ENCODE measurements at regions not wholly inside any gene's neighbourhood (a gene's known extent, or its start where the extent isn't known, plus 50 kb on each side); places are given as distances from the start of the nearest gene placed in this dataset.

GRCh38 chr3:40653878-40654277 is 129.1 kb downstream of the ZNF621 start:
- H3K9me3 Mint-ChIP-seq: peaks cover 0 to 3% of the 10 kb centered on the region in 2 donors
- no peaks in the 10 kb centered on the region for H3K36me3 Mint-ChIP-seq
- Histone ChIP-seq H3K36me3 (ENCODE audit: control insufficient read depth, insufficient read depth, low read length) (no peaks in the 10 kb centered on the region), H3K9me3 (ENCODE audit: control insufficient read depth, insufficient read depth, low read length) (no peaks in the 10 kb centered on the region), H3K4me1 (ENCODE audit: control insufficient read depth, insufficient read depth, low read length) (no peaks in the 10 kb centered on the region), H3K27ac (ENCODE audit: low read length) (no peak overlapping the region), H3K27me3 (ENCODE audit: control insufficient read depth, insufficient read depth, low read length) (no peaks in the 10 kb centered on the region), H3K4me3 (ENCODE audit: low read length) (no peak overlapping the region)
- ATAC-seq (no peak), DNase-seq (no peak)
- H3K27me3 Mint-ChIP-seq (ENCODE audit: low read depth in 2 of 2): peaks cover 7 to 14% of the 10 kb centered on the region in 2 donors
- H3K27ac Mint-ChIP-seq: no peak overlapping the region
- TF ChIP-seq CTCF (IDR thresholded peaks at IDR 0.05): no peak
- intact Hi-C loops (cut with micrococcal nuclease): no loop called here
- no peak overlapping the region for H3K4me3 Mint-ChIP-seq
- WGBS (ENCODE audit: insufficient coverage): 90% methylated on average over 3 of the region's 3 CpGs
- no peaks in the 10 kb centered on the region for H3K4me1 Mint-ChIP-seq

DNA sequence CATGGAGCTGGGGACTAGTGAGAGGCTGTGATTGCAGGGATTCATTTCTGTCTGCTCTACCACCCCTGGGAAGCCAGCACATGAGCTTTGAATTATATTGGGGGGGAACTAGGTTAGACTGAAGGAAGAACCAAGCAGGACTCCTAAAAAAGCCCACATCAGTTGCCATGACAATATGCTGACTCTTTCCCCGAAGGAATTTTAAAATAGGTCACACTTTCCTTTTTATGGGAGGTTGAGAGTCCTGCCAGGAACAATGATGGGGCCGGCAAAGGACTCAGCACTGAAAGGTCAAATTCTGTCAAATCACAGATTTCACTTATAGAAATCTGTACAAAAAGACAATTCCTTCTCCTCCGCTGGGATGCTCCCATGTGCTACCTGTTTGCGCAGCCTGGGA is 130.8 kb downstream of the ZNF621 start:
- intact Hi-C loops (cut with micrococcal nuclease): no loop called here
- no peak overlapping the region for H3K27ac Mint-ChIP-seq

GRCh38 chr3:40657623-40658022 is 132.9 kb downstream of the ZNF621 start:
- no peak for ATAC-seq
- H3K36me3 ChIP-seq (ENCODE audit: control insufficient read depth, insufficient read depth, low read length): no peaks in the 10 kb centered on the region
- WGBS (ENCODE audit: insufficient coverage): 94% methylated on average over 3 of the region's 3 CpGs
- Mint-ChIP-seq H3K4me3 (no peak overlapping the region), H3K36me3 (no peaks in the 10 kb centered on the region), H3K4me1 (no peaks in the 10 kb centered on the region), H3K9me3 (peaks cover 0 to 3% of the 10 kb centered on the region in 2 donors), H3K27ac (no peak overlapping the region), H3K27me3 (ENCODE audit: low read depth in 2 of 2) (peaks cover 11 to 14% of the 10 kb centered on the region in 2 donors)
- H3K9me3 ChIP-seq (ENCODE audit: control insufficient read depth, insufficient read depth, low read length): no peaks in the 10 kb centered on the region
- DNase-seq: no peak
- H3K27ac ChIP-seq (ENCODE audit: low read length): no peak overlapping the region
- no peak overlapping the region for H3K4me3 ChIP-seq (ENCODE audit: low read length)
- no peak for TF ChIP-seq CTCF (IDR thresholded peaks at IDR 0.05)
- no peaks in the 10 kb centered on the region for H3K4me1 ChIP-seq (ENCODE audit: control insufficient read depth, insufficient read depth, low read length)
- intact Hi-C loops (cut with micrococcal nuclease): no loop called here
- no peaks in the 10 kb centered on the region for H3K27me3 ChIP-seq (ENCODE audit: control insufficient read depth, insufficient read depth, low read length)

More for the DNA sequence above, 130.8 kb downstream of the ZNF621 start:
- WGBS (ENCODE audit: insufficient coverage): 92% methylated on average over 3 of the region's 4 CpGs
- Mint-ChIP-seq H3K27me3 (ENCODE audit: low read depth in 2 of 2) (peaks cover 7 to 14% of the 10 kb centered on the region in 2 donors), H3K4me3 (no peak overlapping the region), H3K36me3 (no peaks in the 10 kb centered on the region), H3K4me1 (no peaks in the 10 kb centered on the region), H3K9me3 (peaks cover 0 to 3% of the 10 kb centered on the region in 2 donors)
- ATAC-seq (no peak), DNase-seq (no peak)
- no peak for TF ChIP-seq CTCF (IDR thresholded peaks at IDR 0.05)
- H3K27me3 ChIP-seq (ENCODE audit: control insufficient read depth, insufficient read depth, low read length): no peaks in the 10 kb centered on the region
- H3K9me3 ChIP-seq (ENCODE audit: control insufficient read depth, insufficient read depth, low read length): no peaks in the 10 kb centered on the region
- no peaks in the 10 kb centered on the region for H3K36me3 ChIP-seq (ENCODE audit: control insufficient read depth, insufficient read depth, low read length)
- no peak overlapping the region for H3K27ac ChIP-seq (ENCODE audit: low read length)
- no peaks in the 10 kb centered on the region for H3K4me1 ChIP-seq (ENCODE audit: control insufficient read depth, insufficient read depth, low read length)
- H3K4me3 ChIP-seq (ENCODE audit: low read length): no peak overlapping the region

DNA sequence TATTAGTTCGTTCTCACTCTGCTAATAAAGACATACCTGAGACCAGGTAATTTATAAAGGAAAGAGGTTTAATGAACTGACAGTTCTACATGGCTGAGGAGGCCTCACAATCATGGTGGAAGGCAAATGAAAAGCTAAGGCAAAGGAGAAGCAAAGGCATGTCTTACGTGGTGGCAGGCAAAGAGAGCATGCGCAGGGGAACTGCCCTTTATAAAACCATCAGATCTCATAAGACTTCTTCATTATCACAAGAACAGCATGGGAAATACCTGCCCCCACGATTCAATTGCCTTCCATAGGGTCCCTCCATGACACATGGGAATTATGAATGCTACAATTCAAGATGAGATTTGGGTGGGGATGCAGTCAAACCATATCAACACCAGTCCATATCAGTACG is 133.5 kb downstream of the ZNF621 start:
- ATAC-seq (no peak), DNase-seq (no peak)
- H3K36me3 Mint-ChIP-seq: no peaks in the 10 kb centered on the region
- no peaks in the 10 kb centered on the region for H3K9me3 ChIP-seq (ENCODE audit: control insufficient read depth, insufficient read depth, low read length)
- no peak overlapping the region for H3K27ac ChIP-seq (ENCODE audit: low read length)
- WGBS (ENCODE audit: insufficient coverage): 100% methylated on average over 2 of the region's 5 CpGs
- H3K4me3 ChIP-seq (ENCODE audit: low read length): no peak overlapping the region
- H3K9me3 Mint-ChIP-seq: peaks cover 0 to 3% of the 10 kb centered on the region in 2 donors
- intact Hi-C loops (cut with micrococcal nuclease): no loop called here
- H3K36me3 ChIP-seq (ENCODE audit: control insufficient read depth, insufficient read depth, low read length): no peaks in the 10 kb centered on the region
- H3K4me3 Mint-ChIP-seq: no peak overlapping the region
- H3K4me1 ChIP-seq (ENCODE audit: control insufficient read depth, insufficient read depth, low read length): no peaks in the 10 kb centered on the region
- H3K4me1 Mint-ChIP-seq: no peaks in the 10 kb centered on the region
- TF ChIP-seq CTCF (IDR thresholded peaks at IDR 0.05): no peak
- peaks cover 11 to 14% of the 10 kb centered on the region in 2 donors for H3K27me3 Mint-ChIP-seq (ENCODE audit: low read depth in 2 of 2)
- H3K27ac Mint-ChIP-seq: no peak overlapping the region
- H3K27me3 ChIP-seq (ENCODE audit: control insufficient read depth, insufficient read depth, low read length): no peaks in the 10 kb centered on the region

Data from natural killer cell (primary cell).